Right lobe of liver (tissue), 4 donors: ENCODE measurements at regions not wholly inside any gene's neighbourhood (a gene's known extent, or its start where the extent isn't known, plus 50 kb on each side); places are given as distances from the start of the nearest gene placed in this dataset.

Experiments used
- POLR2A ChIP-seq: fragments of 450-650 bp; IDR thresholded peaks from one replicate; pipeline ENCODE4 v1.6.1; 2017; ENCODE audit warnings: antibody characterized with exemption, mild to moderate bottlenecking
- TF ChIP-seq, protein P1 (sequence below), 4 donors: fragments of 200-600 bp in 3 of 4; fragments of 450-650 bp in 1 of 4; IDR thresholded peaks; one replicate each; pipeline versions ENCODE4 v1.5.1 to v1.8.0; 2016 to 2022; ENCODE audit warnings: antibody characterized with exemption in 4 of 4, mild to moderate bottlenecking in 2 of 4
- donor health status: DM: no; HTN: no; CAD: no.
- donor health status: DM: no; HTN: no; CAD: no.
- donor health status: DM: no; HTN: yes; CAD: no.

GRCh38 chr10:132117146-132117545, 51.4 kb downstream of the JAKMIP3 start:
- TF ChIP-seq, protein P1, sequence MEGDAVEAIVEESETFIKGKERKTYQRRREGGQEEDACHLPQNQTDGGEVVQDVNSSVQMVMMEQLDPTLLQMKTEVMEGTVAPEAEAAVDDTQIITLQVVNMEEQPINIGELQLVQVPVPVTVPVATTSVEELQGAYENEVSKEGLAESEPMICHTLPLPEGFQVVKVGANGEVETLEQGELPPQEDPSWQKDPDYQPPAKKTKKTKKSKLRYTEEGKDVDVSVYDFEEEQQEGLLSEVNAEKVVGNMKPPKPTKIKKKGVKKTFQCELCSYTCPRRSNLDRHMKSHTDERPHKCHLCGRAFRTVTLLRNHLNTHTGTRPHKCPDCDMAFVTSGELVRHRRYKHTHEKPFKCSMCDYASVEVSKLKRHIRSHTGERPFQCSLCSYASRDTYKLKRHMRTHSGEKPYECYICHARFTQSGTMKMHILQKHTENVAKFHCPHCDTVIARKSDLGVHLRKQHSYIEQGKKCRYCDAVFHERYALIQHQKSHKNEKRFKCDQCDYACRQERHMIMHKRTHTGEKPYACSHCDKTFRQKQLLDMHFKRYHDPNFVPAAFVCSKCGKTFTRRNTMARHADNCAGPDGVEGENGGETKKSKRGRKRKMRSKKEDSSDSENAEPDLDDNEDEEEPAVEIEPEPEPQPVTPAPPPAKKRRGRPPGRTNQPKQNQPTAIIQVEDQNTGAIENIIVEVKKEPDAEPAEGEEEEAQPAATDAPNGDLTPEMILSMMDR (IDR thresholded peaks at IDR 0.05) = no peak
- TF ChIP-seq POLR2A = no peak
